ENCODE measurements at regions not wholly inside any gene's neighbourhood (a gene's known extent, or its start where the extent isn't known, plus 50 kb on each side); places are given as distances from the start of the nearest gene placed in this dataset.

DNA sequence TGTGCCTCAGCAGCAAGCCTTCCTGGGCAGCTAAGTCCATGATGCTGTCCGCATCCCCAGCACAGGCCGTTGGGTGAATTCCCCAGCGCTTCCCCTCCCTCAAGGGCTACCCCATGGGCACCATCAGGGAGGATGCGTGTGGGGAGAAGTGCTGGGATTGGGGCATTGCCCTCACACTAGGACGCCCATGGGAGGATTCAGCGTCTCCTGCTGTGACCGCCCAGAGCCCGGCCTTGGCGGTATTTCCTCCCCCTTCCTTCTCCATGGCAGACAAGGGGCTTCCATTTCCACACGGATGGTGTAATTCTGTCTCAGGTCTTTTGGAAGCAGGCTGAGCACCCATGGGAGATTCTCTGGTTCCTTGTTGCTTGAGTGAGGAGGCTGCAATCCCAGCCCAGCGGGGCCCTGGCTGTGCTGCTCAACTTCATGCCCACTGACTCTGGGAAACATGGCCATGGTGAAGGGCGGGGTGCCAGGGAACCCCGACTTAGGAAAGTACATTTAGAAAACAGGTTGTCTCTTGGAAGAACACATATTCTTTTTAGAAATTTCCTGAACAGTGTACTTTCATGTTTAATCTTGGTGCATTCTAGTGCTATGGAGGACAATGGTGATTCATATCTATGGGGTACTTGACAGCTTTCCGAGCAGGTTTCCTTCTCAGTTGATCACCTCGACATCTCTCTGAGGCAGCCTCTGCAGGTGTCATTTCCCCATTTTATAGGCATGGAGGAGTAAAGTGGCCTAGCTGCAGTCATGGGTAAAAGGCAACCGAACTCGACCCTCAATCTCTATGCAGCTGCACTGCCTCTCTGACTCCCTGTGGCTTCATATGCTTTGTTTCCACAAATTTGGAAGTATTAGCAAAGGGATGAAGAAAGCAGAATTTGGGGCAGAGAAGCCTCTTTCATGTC is 178.2 kb upstream of the CST7 start:
- peaks cover 0 to 3% of the 10 kb centered on the region in 2 experiments; a peak in 1 of 5 replicates for H3K27me3 ChIP-seq (ENCODE audit: control insufficient read depth in 2 of 2, insufficient read depth in 2 of 2, low read length in 2 of 2)
- H3K36me3 ChIP-seq (ENCODE audit: control insufficient read depth, insufficient read depth, low read length) = no peaks in the 10 kb centered on the region
- H3K4me3 ChIP-seq = no peak overlapping the region
- no peak for FAIRE-seq
- H3K4me1 ChIP-seq (replicated peaks in 1 of 2; ENCODE audit: control insufficient read depth in 2 of 2, insufficient read depth in 2 of 2, low read length in 2 of 2) = no peaks in the 10 kb centered on the region
- H4K20me1 ChIP-seq (replicated peaks; ENCODE audit: control insufficient read depth, insufficient read depth, low read length) = no peaks in the 10 kb centered on the region
- no peak for TF ChIP-seq EZH2 (IDR thresholded peaks at IDR 0.05; ENCODE audit: borderline replicate concordance, low read depth, low read length)
- no peak for TF ChIP-seq NFXL1 (CRISPR knock-in tag; IDR thresholded peaks at IDR 0.05)
- TF ChIP-seq CXXC5 (CRISPR knock-in tag; IDR thresholded peaks at IDR 0.05) = no peak
- intact Hi-C loops (cut with micrococcal nuclease) = no loop called here
- in situ Hi-C loops (cut with MboI) = no loop called here
- no peak overlapping the region for H2AFZ ChIP-seq (ENCODE audit: low read depth, low read length)
- POLR2A ChIA-PET = interaction anchor here (0.6 kb wide), 1 partner anchor 10 kb away, joined by 3 read pairs; no protein-coding TSS in a partner anchor
- H3K79me2 ChIP-seq (ENCODE audit: control insufficient read depth, insufficient read depth, low read length) = no peaks in the 10 kb centered on the region
- no peak overlapping the region for H3K27ac ChIP-seq (ENCODE audit: extremely low read depth, low read depth, low read length)
- no peak overlapping the region for H3K4me2 ChIP-seq (ENCODE audit: insufficient read depth, low read length)
- BruUV-seq (replicated peaks) = no TSS peak
- ATAC-seq = no peak
- DNase-seq (ENCODE audit: extremely low read depth in 1 of 4, low spot score in 3 of 4) = no peak
- H3K9me1 ChIP-seq (ENCODE audit: control insufficient read depth, insufficient read depth, low read length) = no peaks in the 10 kb centered on the region
- H3K9me3 ChIP-seq (replicated peaks; ENCODE audit: control insufficient read depth, insufficient read depth, low read depth, low read length) = no peaks in the 10 kb centered on the region
- CTCF ChIA-PET (ENCODE audit: low intra/inter-chr PET ratio) = no interaction called here
- no peak overlapping the region for H3K9ac ChIP-seq (ENCODE audit: insufficient read depth in 1 of 2, low read depth in 2 of 2, low read length in 2 of 2)
- WGBS (ENCODE audit: insufficient coverage, low coverage, missing lambda C conversion rate) = 0% methylated on average over 11 of the region's 17 CpGs

DNA sequence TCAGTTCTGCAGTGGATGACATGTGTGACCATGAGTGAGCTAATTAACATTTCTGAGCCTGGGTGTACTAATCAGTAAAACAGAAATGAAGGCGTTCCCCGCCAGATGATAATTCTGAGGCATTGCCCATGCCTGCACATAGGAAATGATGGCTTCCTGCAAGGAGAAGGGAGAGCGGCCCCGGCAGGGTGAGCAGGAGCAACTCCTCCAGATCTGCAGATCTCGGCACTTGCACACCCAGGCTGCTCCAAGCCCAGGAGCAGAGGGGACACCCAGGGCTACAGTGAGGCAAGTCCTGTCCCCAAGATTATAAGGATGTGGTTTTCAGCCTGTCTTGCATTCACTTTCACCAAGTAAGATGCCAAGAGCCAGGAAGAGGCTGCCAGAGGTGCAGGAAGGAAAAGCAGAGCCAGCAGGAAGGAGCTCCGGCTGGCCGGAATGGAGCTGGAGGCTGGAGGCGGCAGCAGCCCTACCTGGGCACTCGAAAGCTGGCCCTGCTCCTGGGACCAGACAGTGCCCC is 177.5 kb upstream of the CST7 start:
- FAIRE-seq = no peak
- Histone ChIP-seq H2AFZ (ENCODE audit: low read depth, low read length) (no peak overlapping the region), H3K9ac (ENCODE audit: insufficient read depth in 1 of 2, low read depth in 2 of 2, low read length in 2 of 2) (no peak overlapping the region), H3K4me2 (ENCODE audit: insufficient read depth, low read length) (no peak overlapping the region), H3K9me3 (replicated peaks; ENCODE audit: control insufficient read depth, insufficient read depth, low read depth, low read length) (no peaks in the 10 kb centered on the region), H3K9me1 (ENCODE audit: control insufficient read depth, insufficient read depth, low read length) (no peaks in the 10 kb centered on the region), H3K4me3 (no peak overlapping the region), H4K20me1 (replicated peaks; ENCODE audit: control insufficient read depth, insufficient read depth, low read length) (no peaks in the 10 kb centered on the region), H3K4me1 (replicated peaks in 1 of 2; ENCODE audit: control insufficient read depth in 2 of 2, insufficient read depth in 2 of 2, low read length in 2 of 2) (no peaks in the 10 kb centered on the region), H3K27ac (ENCODE audit: extremely low read depth, low read depth, low read length) (no peak overlapping the region), H3K36me3 (ENCODE audit: control insufficient read depth, insufficient read depth, low read length) (no peaks in the 10 kb centered on the region), H3K27me3 (ENCODE audit: control insufficient read depth in 2 of 2, insufficient read depth in 2 of 2, low read length in 2 of 2) (peaks cover 0 to 3% of the 10 kb centered on the region in 2 experiments; a peak in 1 of 5 replicates), H3K79me2 (ENCODE audit: control insufficient read depth, insufficient read depth, low read length) (no peaks in the 10 kb centered on the region)
- CTCF ChIA-PET (ENCODE audit: low intra/inter-chr PET ratio) = no interaction called here
- no peak for DNase-seq (ENCODE audit: extremely low read depth in 1 of 4, low spot score in 3 of 4)
- POLR2A ChIA-PET = interaction anchor here (0.6 kb wide), 1 partner anchor 10 kb away, joined by 3 read pairs; no protein-coding TSS in a partner anchor
- intact Hi-C loops (cut with micrococcal nuclease) (no loop called here), in situ Hi-C loops (cut with MboI) (no loop called here)
- WGBS (ENCODE audit: insufficient coverage, low coverage, missing lambda C conversion rate) = 3% methylated on average over 7 of the region's 9 CpGs
- ATAC-seq = no peak
- BruUV-seq (replicated peaks) = no TSS peak
- TF ChIP-seq ZNF830 (CRISPR knock-in tag; IDR thresholded peaks at IDR 0.05) = no peak
- no peak for TF ChIP-seq PHF20 (IDR thresholded peaks at IDR 0.05; ENCODE audit: partially characterized antibody)
- no peak for TF ChIP-seq SP2 (IDR thresholded peaks at IDR 0.05; ENCODE audit: extremely low read depth, low read depth, low read length, poor library complexity, severe bottlenecking)
- no peak for TF ChIP-seq ZC3H4 (CRISPR knock-in tag; IDR thresholded peaks at IDR 0.05; ENCODE audit: borderline replicate concordance)
- no peak for TF ChIP-seq HDAC3 (IDR thresholded peaks at IDR 0.05; ENCODE audit: borderline replicate concordance, partially characterized antibody)
- no peak for TF ChIP-seq TFAM (CRISPR knock-in tag; conservative IDR thresholded peaks at IDR 0.05)
- TF ChIP-seq SRSF3 (IDR thresholded peaks at IDR 0.05; ENCODE audit: insufficient read depth, low read length) = no peak
- no peak for TF ChIP-seq BRCA1 (IDR thresholded peaks at IDR 0.05)
- TF ChIP-seq BRCA1 (CRISPR knock-in tag; IDR thresholded peaks at IDR 0.05) = no peak
- no peak for TF ChIP-seq NFIX (CRISPR knock-in tag; IDR thresholded peaks at IDR 0.05; ENCODE audit: low read depth)
- no peak for TF ChIP-seq CBFA2T2 (conservative IDR thresholded peaks at IDR 0.05)
- TF ChIP-seq RHOXF2B (CRISPR knock-in tag; conservative IDR thresholded peaks at IDR 0.05) = no peak
- no peak for TF ChIP-seq L3MBTL2 (IDR thresholded peaks at IDR 0.05)
- no peak for TF ChIP-seq RAD21 (CRISPR knock-in tag; conservative IDR thresholded peaks at IDR 0.05 in 1 of 2, IDR thresholded peaks at IDR 0.05 in 1 of 2)
- TF ChIP-seq ZNF3 (CRISPR knock-in tag; IDR thresholded peaks at IDR 0.05) = no peak
